NCI-H226 (cell line): ENCODE measurements at regions not wholly inside any gene's neighbourhood (a gene's known extent, or its start where the extent isn't known, plus 50 kb on each side); places are given as distances from the start of the nearest gene placed in this dataset.

Experiments
- DNase-seq: peaks from one replicate; pipeline ENCODE4 v3.0.0-alpha.2; 2015

DNA sequence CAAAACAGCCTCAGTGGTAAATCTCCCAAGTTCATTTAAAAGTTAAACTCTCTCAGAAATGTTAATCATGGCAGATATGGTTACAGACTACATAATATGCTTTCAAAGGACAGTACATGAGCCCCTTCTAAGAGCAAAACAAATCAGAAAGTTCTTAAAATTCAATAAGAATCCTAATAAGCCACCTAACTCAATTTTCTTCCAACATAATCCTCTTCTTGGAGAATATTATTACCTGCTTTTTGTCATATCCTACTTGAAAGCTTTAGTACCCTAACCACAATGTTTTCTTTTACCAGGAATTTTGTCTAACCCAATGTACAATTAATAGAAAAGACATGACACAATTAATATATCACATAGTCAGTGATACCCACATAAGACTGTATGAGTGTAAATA lies 236.5 kb upstream of the ATP2B1 start:
- DNase-seq, result no peak

GRCh38 chr12:89943463-89943862 lies 234.8 kb upstream of the ATP2B1 start:
- DNase-seq, result no peak

GRCh38 chr12:89941436-89941835 lies 232.8 kb upstream of the ATP2B1 start:
- DNase-seq, result no peak

DNA sequence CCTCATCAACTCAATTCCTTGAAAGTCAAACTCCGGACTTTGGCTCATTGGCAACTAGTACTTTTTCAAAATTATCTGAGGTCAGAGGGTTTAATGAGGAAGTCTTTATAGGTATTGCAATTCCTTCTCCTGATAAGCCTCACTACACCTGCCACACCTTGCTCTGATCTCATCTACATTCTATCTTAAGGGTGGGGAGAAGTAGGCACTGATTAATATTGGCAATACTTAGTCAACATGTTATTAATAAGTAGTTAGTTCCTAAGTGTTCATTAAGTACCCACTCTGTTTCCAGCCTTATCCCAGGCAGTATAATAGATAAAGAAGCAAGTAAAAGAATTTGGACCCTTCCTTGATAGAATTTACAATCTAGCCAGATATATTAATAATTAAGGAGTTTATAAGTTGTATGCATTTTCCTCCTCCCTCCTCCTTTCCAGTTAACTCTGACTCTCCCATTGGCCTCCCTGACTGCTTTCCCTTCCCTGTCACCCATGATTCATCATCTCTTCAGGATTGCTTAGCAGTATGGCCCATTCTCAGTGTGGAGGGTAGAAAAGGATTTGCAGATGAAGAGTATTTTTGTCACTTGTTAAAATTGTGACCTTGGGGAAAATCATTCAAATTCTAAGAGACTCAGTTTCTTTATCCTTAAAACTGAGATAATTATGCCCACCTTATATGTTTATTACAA lies 231.0 kb upstream of the ATP2B1 start:
- DNase-seq, result peak; percentile 42

DNA sequence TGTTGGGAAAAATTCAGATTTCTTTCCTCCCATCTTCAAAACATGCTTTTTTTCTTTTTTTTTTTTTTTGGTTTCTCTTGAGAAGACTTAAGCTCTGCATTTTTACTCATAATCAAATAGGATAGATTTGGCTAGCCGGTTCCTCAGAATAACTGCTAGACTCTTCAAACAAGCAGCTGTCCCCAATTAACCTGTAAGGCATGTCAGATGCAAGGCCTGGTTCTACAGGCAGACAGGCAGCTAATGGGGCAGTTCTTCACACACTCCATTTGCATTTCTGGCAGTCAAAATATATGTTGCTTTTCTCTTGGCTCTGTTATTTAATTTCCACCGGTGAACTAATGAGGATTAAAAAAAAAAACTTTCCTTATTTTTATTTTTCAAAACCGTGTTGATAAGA lies 228.0 kb upstream of the ATP2B1 start:
- DNase-seq, result no peak

GRCh38 chr12:89935850-89936249 lies 227.2 kb upstream of the ATP2B1 start:
- DNase-seq, result no peak

DNA sequence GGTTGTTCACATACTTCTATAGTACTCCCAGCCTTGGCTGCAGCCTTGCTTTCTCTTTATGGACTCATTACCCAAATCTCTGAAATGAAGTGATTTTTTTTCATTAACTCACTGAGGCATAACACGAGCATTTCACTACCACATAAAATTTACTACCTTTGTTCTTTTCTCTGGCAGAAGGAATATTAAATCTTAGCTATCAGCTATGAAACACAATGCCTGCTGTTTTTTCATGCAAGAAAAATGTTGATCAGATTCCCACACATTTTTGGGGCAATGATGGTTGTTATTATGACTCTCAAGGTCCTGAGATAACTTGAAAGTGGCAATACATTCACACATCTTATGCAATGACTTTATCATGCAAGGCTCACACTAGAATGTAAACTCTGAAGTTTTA lies 225.3 kb upstream of the ATP2B1 start:
- DNase-seq, result peak; percentile 24

- peak; percentile 24 for DNase-seq
Measured at GRCh38 chr12:89932954-89933353, 224.3 kb upstream of the ATP2B1 start.

DNA sequence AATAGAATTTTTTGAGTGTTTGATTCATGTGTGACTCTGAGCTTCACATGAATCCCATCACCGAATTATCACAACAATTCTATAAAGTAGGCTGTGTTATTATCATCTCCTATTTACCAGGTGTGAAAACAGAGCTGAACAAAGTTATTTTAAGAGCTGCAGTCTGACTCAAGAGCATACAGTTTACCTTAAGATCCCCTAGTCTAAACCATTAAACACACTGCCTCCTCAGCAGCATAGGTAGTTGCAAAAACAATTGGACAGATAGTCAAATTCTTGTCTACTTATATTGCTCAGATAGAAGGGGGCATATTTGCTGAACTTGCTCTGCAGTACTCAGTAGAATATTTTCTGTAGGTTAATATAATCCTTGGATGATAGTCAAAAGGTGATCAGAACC lies 219.8 kb upstream of the ATP2B1 start:
- no peak for DNase-seq

GRCh38 chr12:89927226-89927698 lies 218.6 kb upstream of the ATP2B1 start:
- DNase-seq, result no peak

GRCh38 chr12:89924191-89924590 lies 215.6 kb upstream of the ATP2B1 start:
- DNase-seq, result no peak

DNA sequence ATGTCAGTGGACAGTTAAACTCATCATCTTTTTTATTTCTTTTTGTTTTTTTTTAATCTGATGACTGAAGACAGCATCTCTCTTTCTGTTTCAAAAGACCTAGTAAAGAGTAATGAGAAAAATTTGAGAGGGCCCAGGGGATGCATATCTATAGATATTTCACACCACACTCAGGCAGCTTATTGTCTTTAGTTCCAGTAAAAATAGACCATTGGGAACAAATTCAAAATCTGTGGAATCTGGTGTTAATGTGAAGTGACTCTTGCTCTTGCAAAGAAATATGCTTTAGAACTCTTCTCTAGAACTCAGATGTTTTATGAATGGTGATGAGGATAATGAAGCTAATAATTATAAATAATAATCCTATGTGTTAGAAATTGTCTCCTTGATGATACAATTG lies 214.5 kb upstream of the ATP2B1 start:
- no peak for DNase-seq

DNA sequence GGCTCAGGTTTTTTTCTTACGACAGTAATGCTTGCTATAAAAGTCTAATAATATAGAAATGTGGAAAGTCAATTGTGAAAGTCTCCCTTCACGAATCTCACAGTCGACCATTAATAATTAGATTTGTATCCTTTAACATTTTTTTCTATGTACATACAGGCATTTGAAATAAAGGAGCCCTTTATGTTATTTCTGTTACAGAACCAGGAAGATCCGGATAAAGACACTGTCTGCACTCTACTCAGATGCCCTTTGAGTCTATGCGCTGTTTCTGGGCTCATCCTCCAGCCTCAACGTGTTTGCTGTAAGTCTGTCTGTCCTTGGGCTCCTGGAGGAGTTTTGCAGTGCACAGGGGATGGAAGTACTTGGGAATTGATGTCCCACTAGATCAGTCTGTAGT lies 212.2 kb upstream of the ATP2B1 start:
- no peak for DNase-seq

GRCh38 chr12:89919241-89919906 lies 210.7 kb upstream of the ATP2B1 start:
- DNase-seq, result no peak

DNA sequence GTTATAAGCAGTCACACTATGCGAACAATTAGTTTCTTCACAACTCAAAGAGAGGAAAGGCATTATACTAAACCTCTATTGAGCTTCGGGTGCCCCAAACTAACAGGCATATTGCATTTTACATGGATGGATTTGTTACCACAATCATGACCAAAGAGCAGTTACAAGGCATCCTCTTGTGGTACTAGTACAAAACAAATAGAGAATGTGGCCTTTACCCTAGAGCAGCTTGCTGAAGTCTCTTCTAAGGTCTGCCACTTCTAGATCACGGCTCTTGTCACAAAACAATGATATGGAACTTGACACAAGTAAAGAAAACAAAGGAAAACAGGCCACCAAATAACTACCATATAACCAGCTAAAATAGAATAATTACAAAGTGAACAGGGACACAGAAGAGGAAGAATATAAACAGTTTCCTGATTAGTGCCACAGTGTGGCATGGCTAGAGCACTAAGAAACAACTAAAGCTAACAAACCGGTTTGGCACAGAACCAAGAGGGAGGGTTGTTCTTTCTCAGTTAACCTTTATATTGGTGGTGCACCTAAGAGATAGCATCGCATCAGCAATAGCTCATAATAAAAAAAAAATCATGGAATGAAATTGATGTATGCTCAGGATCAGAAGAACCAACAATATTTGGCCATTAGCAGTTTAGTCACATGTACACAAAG lies 209.7 kb upstream of the ATP2B1 start:
- no peak for DNase-seq

DNA sequence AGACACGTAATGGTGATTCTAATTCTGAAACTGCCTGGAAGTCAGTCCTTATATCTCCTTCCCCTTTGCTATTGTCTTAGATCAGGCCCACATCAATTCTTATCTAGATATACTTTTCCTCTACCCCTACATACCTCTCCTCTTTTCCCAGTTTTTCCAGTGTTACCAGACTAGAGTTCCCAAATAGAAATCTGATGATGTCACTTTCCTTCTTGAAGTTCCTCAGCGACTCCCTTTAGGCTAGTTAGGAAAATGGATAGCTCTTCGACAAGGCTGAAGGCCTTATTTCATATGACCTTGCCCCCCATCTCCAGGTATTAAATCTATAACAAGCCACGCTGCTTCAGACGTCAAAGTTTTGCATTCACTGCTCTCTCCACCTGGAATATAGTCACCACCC lies 201.1 kb upstream of the ATP2B1 start:
- no peak for DNase-seq

- DNase-seq, result no peak
Measured at GRCh38 chr12:89907659-89908058, 199.0 kb upstream of the ATP2B1 start.

GRCh38 chr12:89906824-89907223 lies 198.2 kb upstream of the ATP2B1 start:
- DNase-seq, result no peak

GRCh38 chr12:89906178-89906577 lies 197.5 kb upstream of the ATP2B1 start:
- DNase-seq, result no peak

DNA sequence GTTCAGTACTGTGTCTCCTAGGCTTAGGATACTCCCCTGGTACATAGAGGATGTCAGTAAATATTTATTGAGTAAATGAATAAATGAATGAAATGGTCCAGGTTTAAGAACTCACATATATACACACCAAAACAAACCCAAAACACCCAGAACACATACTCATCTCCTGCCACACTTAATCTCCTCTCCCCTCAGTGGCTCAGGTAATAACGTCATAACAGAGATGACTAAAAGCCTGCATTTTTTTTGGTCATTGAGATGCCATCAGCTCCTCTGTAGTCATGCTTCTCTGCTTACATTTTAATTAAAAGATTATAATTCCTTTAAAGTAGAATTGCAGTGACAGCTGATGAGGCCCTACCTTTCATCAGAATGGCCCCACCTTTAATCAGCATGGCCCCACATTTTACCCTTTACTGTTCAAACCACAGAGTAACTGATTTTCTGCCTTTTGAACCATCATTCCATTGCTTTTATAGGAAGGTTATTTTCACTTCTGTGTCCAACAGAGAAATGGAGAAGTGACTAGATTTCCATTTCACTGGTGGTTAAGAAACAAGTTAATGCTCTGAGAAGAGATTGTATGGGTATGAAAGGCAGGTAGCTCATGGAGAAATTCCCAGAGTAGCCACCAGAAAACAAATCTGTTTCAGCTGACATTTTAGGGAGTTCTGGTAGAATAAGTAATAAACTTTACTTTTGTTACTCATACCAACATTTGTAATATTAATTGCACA lies 193.4 kb upstream of the ATP2B1 start:
- no peak for DNase-seq

GRCh38 chr12:89901319-89901718 lies 192.7 kb upstream of the ATP2B1 start:
- no peak for DNase-seq

DNA sequence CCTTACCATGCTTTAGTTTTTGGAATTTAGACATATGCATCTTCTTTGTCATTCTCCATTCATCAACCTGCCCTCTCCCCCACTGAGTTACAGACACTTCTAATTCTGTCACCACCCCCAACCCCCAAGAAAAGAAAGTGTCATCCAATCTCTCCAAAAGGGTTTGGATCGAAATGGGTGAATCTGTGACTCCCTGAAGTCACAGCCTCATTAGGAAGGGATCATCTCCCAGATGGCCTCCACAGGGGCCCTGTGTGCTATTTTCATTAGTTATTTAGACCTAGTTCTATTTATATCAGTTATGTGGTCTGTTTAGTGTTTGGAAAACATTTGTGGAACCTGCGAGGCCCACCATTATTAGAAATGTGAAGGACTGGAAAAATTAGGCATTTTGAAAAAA lies 191.0 kb upstream of the ATP2B1 start:
- no peak for DNase-seq

DNA sequence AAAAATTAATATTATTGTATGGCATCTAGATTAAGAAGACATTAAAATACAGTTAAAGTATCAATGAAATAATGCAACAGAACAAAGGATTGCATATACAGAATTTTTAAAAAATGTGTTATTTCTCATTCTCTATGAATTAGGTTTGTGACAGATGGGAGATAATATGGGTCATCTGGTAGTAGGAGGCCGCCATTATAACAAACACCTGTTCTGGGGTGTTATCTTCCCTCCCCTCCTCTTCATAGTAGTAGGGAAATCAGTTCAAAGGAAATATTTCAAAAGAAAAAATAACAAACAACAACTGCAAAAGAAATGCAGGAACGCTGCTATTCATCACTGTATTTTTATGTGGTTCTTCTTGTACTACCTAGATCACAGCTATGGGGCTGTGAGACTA lies 187.0 kb upstream of the ATP2B1 start:
- DNase-seq, result no peak

DNA sequence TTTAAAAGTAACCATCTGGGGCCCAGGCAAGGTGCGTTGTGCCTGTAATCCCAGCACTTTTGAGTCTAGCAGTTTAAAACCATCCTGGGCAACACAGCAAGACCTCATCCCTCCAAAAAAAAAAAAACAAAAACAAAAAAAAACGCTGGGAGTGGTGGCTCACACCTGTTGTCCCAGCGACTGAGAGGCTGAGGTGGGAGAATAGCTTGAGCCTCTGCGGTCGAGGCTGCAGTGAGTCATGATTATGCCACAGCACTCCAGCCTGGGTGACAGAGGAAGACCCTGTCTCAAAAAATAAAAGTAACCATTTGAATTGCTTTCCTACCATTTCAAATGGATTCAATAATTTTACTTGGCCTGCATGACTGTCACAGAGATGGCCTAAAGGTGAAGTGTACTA lies 186.5 kb upstream of the ATP2B1 start:
- DNase-seq, result no peak
